M059J (cell line): ENCODE measurements at regions not wholly inside any gene's neighbourhood (a gene's known extent, or its start where the extent isn't known, plus 50 kb on each side); places are given as distances from the start of the nearest gene placed in this dataset.
"Not testable (repeated sequence)": the region's sequence is repeated elsewhere in the genome, so short reads cannot be mapped to it uniquely, and the experiment has no call there.

Source experiments
- DNase-seq: peaks from one replicate; pipeline ENCODE4 v3.0.0-alpha.2; 2012; ENCODE audit warnings: low read depth

GRCh38 chr1:221966888-221967287, 225.0 kb upstream of the DUSP10 start:
- not testable (repeated sequence) for DNase-seq

- DNase-seq = not testable (repeated sequence)
These were observed 224.0 kb upstream of the DUSP10 start for GRCh38 chr1:221965891-221966290.

DNA sequence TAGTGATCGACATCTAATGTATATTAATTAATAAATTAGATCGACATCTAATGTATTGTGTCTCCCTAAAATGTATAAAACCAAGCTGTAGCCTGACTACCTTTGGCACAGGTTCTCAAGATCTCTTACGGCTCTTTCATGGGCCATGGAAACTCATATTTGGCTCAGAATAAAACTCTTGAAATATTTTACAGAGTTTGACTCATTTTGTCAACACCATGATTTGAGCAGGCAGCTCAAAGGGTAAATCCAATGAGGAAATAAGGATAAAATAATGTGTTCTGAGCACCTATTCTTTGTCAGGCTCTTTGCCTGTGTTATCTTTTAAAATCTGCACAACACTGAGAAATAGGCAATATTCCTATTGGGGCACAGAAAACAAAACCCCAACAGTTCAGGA, 223.4 kb upstream of the DUSP10 start:
- no peak for DNase-seq

GRCh38 chr1:221963742-221964141, 221.9 kb upstream of the DUSP10 start:
- DNase-seq = no peak

GRCh38 chr1:221962385-221962784, 220.5 kb upstream of the DUSP10 start:
- DNase-seq = no peak

DNA sequence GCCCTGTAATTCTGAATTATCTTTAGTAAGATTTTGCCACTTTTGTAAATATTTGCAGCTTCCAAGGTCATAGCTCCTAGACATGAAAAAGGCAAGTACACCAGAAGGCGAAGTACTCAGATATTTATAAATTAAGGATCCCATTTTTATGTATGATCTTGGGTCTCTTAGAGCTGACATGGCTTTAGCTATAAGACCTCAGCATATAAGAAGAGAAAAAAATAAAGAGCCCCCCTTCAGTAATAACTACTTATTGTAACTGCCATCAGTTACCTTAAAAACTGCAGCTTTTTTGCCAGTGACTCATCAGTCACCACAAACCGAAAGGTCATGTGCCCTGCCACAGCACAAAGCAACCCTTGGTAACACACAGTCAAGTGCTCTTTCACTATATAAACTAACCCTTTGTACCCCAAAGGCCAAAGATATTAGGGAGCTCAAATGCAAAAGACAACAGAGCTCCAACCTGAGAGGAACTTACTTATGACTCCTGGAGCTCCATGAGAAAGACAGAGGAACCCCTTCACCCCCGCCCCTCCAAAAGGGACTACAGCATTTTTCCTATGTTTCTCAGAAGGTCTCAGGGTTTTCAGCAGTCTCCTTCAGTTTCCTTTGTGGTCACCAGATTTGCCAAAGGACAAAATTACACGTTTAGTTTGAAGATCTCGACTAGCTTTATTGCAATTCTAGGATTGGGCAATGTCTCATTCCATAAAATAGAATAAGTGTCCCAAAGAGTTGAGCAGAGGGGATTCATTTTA, 219.8 kb upstream of the DUSP10 start:
- peak; percentile 93 for DNase-seq

GRCh38 chr1:221958161-221958562, 216.3 kb upstream of the DUSP10 start:
- peak; percentile 97 for DNase-seq

GRCh38 chr1:221957350-221957749, 215.5 kb upstream of the DUSP10 start:
- DNase-seq = not testable (repeated sequence)

- no peak for DNase-seq
These were observed 208.1 kb upstream of the DUSP10 start for GRCh38 chr1:221949996-221950395.

DNA sequence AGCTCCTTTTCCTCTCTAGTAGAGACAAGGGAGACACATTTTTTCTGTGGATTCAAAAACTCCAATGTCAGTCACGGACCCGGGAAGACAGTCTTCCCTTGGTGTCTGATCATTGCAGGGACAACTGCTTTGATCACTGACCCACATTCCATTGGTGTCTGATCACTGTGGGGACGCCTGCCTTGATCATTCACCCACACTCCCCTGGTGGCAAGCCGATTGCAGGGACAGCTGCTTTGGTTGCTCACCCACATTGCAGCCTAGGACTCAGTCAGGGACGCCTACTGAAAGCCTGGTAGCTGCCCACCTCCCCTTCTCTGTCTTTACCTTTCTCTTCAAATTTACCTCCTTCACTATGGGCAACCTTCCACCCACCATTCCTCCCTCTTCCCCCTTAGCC, 206.6 kb upstream of the DUSP10 start:
- no peak for DNase-seq

GRCh38 chr1:221947731-221948130, 205.8 kb upstream of the DUSP10 start:
- no peak for DNase-seq

DNA sequence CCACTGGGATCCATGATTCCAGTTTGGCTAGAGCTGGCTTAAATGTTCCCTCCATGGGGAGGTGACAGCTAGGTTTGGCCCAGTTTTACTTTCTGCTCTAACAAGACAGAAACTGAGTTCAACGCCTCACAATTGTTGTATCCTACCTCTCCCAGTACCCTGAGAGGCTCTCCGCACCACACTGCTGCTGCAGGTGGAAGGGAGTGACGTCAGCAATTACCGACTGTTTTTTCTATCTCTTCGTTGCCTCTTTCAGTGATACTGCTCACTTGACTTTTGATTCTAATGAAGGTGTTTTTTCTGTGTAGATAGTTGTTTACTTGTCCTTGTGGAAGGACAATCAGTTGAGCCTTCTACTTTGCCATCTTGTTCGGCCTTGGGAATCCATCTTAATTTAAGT, 204.9 kb upstream of the DUSP10 start:
- DNase-seq = no peak

GRCh38 chr1:221945669-221946068, 203.8 kb upstream of the DUSP10 start:
- DNase-seq = no peak

DNA sequence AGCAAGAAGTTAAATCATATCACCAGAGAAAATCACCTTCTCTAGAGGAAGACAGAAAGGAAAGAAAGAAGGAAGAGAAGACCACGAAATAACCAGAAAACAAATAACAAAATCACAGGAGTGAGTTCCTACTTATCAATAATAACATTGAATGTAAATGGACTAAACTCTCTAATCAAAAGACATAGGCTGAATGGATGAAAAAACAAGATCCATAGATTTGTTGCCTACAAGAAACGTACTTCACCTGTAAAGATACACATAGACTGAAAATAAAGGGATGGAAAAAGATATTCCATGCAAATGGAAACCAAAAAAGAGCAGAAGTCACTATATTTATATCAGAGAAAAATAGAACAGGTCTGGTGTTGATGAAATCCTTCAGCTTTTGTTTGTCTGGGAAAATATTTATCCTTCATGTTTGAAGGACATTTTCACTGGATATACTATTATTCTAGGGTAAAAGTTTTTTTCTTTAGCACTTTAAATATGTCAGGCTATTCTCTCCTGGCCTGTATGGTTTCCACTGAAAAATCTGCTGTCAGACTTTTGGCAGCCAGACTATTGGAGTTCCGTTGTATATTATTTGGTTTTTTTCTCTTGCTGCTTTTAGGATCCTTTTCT, 202.5 kb upstream of the DUSP10 start:
- DNase-seq = no peak

DNA sequence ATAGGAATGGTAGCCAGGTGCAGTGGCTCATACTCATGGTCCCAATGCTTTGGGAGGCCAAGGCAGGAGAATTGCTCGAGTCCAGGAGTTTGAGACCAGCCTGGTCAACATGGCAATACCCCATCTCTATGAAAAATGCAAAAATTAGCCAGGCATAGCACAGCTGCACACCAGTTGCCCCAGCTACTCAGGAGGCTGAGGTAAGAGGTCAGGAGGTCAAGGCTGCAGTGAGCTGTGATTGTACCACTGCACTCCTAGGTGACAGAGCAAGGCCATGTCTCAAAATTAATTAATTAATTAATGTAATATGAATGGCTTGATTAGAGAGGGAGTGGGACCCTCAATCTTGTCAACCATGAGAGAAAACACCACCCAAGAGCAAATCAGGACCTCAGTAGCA, 198.7 kb upstream of the DUSP10 start:
- DNase-seq = no peak

DNA sequence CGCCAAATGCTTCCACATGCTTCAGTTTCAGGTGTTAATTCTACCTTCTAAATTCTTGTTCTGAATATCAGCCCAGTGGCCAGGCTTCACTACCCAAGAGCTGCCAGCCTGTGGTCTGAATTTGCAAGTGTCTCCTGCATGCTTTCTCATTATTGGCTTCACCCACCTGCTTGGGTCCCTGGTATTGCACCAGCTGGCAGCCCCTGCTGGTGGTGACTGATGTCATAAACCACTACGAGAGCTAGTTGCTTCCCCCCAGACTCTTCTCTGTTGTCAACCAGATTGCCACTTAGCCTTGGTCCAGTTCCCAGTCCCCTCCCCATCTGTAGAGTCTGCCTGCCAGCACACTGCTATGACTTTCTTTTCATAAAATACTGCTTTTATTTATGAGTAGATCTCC, 197.7 kb upstream of the DUSP10 start:
- DNase-seq = no peak

- no peak for DNase-seq
These were observed 195.5 kb upstream of the DUSP10 start for GRCh38 chr1:221937155-221937953.

DNA sequence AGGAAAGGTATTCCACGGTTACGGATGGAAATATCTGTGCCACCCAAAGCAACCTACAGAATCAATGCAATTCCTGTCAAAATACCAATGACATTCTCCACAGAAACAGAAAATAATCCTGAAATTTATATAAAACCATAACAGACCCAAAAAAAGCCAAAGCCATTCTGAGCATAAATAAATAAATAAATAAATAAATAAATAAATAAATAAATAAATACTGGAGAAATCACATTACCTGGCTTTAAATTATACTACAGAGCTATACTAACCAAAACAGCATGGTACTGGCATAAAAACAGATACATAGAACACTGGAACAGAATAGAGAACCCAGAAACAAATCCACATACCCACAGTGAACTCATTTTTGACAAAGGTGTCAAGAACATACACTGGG, 191.9 kb upstream of the DUSP10 start:
- no peak for DNase-seq

DNA sequence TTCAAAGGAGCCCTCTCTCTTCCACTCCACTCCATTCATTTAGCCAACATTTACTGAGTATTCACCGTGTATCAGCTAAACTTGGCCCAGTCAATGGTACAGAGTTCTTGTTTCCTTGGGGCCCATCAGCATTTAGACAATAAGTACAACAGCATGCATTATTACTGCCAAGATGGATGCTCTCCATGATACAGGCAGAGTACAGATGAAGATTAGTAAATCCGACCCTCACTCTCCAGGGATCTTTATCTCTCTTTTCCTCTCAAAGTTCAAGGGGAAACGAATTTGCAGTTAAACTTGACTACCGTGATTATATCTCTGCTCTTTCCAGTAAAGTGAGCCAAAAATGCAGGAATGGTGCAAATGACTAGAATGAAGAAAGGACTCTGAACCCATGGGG, 184.6 kb upstream of the DUSP10 start:
- DNase-seq = no peak

- DNase-seq = no peak
These were observed 184.1 kb upstream of the DUSP10 start for GRCh38 chr1:221925947-221926346.

GRCh38 chr1:221923929-221924598, 182.2 kb upstream of the DUSP10 start:
- DNase-seq = peak; percentile 23

- DNase-seq = no peak
These were observed 180.0 kb upstream of the DUSP10 start for GRCh38 chr1:221921936-221922335.
